ENCODE measurements at regions not wholly inside any gene's neighbourhood (a gene's known extent, or its start where the extent isn't known, plus 50 kb on each side); places are given as distances from the start of the nearest gene placed in this dataset.
"Not testable (repeated sequence)": the region's sequence is repeated elsewhere in the genome, so short reads cannot be mapped to it uniquely, and the experiment has no call there.

GRCh38 chr6:98395610-98396166 is 438.7 kb upstream of the POU3F2 start:
- H3K27me3 ChIP-seq (replicated peaks; ENCODE audit: insufficient read depth) = no peaks in the 10 kb centered on the region
- H3K36me3 ChIP-seq = no peaks in the 10 kb centered on the region
- no peak for TF ChIP-seq CTCF (IDR thresholded peaks at IDR 0.05)
- H3K4me1 ChIP-seq (ENCODE audit: control insufficient read depth in 1 of 2, low read depth in 2 of 2) = no peaks in the 10 kb centered on the region
- no peaks in the 10 kb centered on the region for H3K9me3 ChIP-seq
- DNase-seq (ENCODE audit: low spot score) (no peak), ATAC-seq (ENCODE audit: insufficient number of reproducible peaks, low FRiP score, low read depth) (no peak)
- H3K27ac ChIP-seq = no peak overlapping the region
- H3K4me3 ChIP-seq = no peak overlapping the region

GRCh38 chr6:98416027-98416426 is 418.3 kb upstream of the POU3F2 start:
- Histone ChIP-seq H3K9me3 (no peaks in the 10 kb centered on the region), H3K36me3 (no peaks in the 10 kb centered on the region)

GRCh38 chr6:98416497-98417158 is 417.7 kb upstream of the POU3F2 start:
- DNase-seq (ENCODE audit: low spot score); H3K27me3 ChIP-seq (replicated peaks; ENCODE audit: insufficient read depth); ATAC-seq (ENCODE audit: insufficient number of reproducible peaks, low FRiP score, low read depth); H3K4me3 ChIP-seq; H3K4me1 ChIP-seq (ENCODE audit: control insufficient read depth in 1 of 2, low read depth in 2 of 2); H3K27ac ChIP-seq; H3K9me3 ChIP-seq; H3K36me3 ChIP-seq: not testable (repeated sequence)

More at GRCh38 chr6:98416027-98416426, 418.3 kb upstream of the POU3F2 start:
- TF ChIP-seq CTCF (IDR thresholded peaks at IDR 0.05) = no peak
- Histone ChIP-seq H3K4me3 (no peak overlapping the region), H3K4me1 (ENCODE audit: control insufficient read depth in 1 of 2, low read depth in 2 of 2) (no peaks in the 10 kb centered on the region), H3K27me3 (replicated peaks; ENCODE audit: insufficient read depth) (no peaks in the 10 kb centered on the region), H3K27ac (no peak overlapping the region)
- DNase-seq (ENCODE audit: low spot score) (no peak), ATAC-seq (ENCODE audit: insufficient number of reproducible peaks, low FRiP score, low read depth) (no peak)

GRCh38 chr6:98433325-98434056 is 400.9 kb upstream of the POU3F2 start:
- Histone ChIP-seq H3K27me3 (replicated peaks; ENCODE audit: insufficient read depth) (no peaks in the 10 kb centered on the region), H3K4me1 (ENCODE audit: control insufficient read depth in 1 of 2, low read depth in 2 of 2) (no peaks in the 10 kb centered on the region), H3K9me3 (no peaks in the 10 kb centered on the region), H3K27ac (no peak overlapping the region), H3K36me3 (no peaks in the 10 kb centered on the region), H3K4me3 (no peak overlapping the region)
- DNase-seq (ENCODE audit: low spot score) (no peak), ATAC-seq (ENCODE audit: insufficient number of reproducible peaks, low FRiP score, low read depth) (no peak)
- TF ChIP-seq CTCF (IDR thresholded peaks at IDR 0.05) = no peak

GRCh38 chr6:98443633-98444032 is 390.7 kb upstream of the POU3F2 start:
- Histone ChIP-seq H3K27me3 (replicated peaks; ENCODE audit: insufficient read depth) (no peaks in the 10 kb centered on the region), H3K27ac (no peak overlapping the region), H3K4me1 (ENCODE audit: control insufficient read depth in 1 of 2, low read depth in 2 of 2) (no peaks in the 10 kb centered on the region), H3K36me3 (no peaks in the 10 kb centered on the region), H3K9me3 (no peaks in the 10 kb centered on the region), H3K4me3 (no peak overlapping the region)
- no peak for TF ChIP-seq CTCF (IDR thresholded peaks at IDR 0.05)
- ATAC-seq (ENCODE audit: insufficient number of reproducible peaks, low FRiP score, low read depth) = peak; percentile 43
- no peak for DNase-seq (ENCODE audit: low spot score)
